CD8-positive, alpha-beta memory T cell (primary cell): ENCODE measurements at regions not wholly inside any gene's neighbourhood (a gene's known extent, or its start where the extent isn't known, plus 50 kb on each side); places are given as distances from the start of the nearest gene placed in this dataset.

Experiments
- CTCF ChIA-PET: fragments of 350-600 bp; sonication (Branson Sonifier 250); formaldehyde crosslinking; loops from one replicate; lab custom pipeline; 2021; ENCODE audit warnings: antibody characterized with exemption; lab: Charles Lee
- POLR2A ChIA-PET: fragments of 350-600 bp; sonication (Branson Sonifier 250); formaldehyde crosslinking; loops from one replicate; lab custom pipeline; 2021; ENCODE audit warnings: antibody characterized with exemption; lab: Charles Lee
- DNase-seq, 5 donors: peaks; one replicate each; pipeline versions ENCODE4 v3.0.0 to v3.0.0-alpha.2; 2020 to 2022; ENCODE audit warnings: mixed read lengths in 1 of 5
- H3K27ac ChIP-seq: one replicate; pipeline ENCODE4 v1.7.0; 2013; ENCODE audit warnings: low read depth, mild to moderate bottlenecking, low read length, moderate library complexity
- H3K27me3 ChIP-seq: 2 replicates; pipeline ENCODE4 v1.7.0; 2013; ENCODE audit warnings: low read length, mild to moderate bottlenecking; ENCODE audit not compliant: insufficient read depth, poor library complexity, severe bottlenecking
- H3K36me3 ChIP-seq: 2 replicates; pipeline ENCODE4 v1.7.0; 2013; ENCODE audit warnings: mild to moderate bottlenecking, low read length, moderate library complexity; ENCODE audit not compliant: insufficient read depth
- H3K4me1 ChIP-seq: 2 replicates; pipeline ENCODE4 v1.7.0; 2013; ENCODE audit warnings: mild to moderate bottlenecking, low read length, moderate library complexity; ENCODE audit not compliant: insufficient read depth
- H3K4me3 ChIP-seq: 2 replicates; pipeline ENCODE4 v1.7.0; 2013; ENCODE audit warnings: mild to moderate bottlenecking, low read length
- H3K9me3 ChIP-seq: 2 replicates; pipeline ENCODE4 v1.7.0; 2013; ENCODE audit warnings: mild to moderate bottlenecking, low read length
- H3K27ac Mint-ChIP-seq, 8 donors: one replicate each; pipeline ENCODE4 v1.8.0; 2020 to 2021; ENCODE audit warnings: mixed read lengths in 8 of 8, mild to moderate bottlenecking in 6 of 8, inconsistent platforms in 3 of 8, moderate library complexity in 3 of 8
- H3K27me3 Mint-ChIP-seq, 2 donors: one replicate each; pipeline ENCODE4 v1.8.0; 2020 to 2021; ENCODE audit warnings: mixed read lengths in 2 of 2, mild to moderate bottlenecking in 1 of 2, moderate library complexity in 1 of 2
- H3K36me3 Mint-ChIP-seq, 3 donors: one replicate each; pipeline ENCODE4 v1.8.0; 2020 to 2021; ENCODE audit warnings: mixed read lengths in 3 of 3, inconsistent platforms in 1 of 3, mild to moderate bottlenecking in 1 of 3
- H3K4me1 Mint-ChIP-seq, 3 donors: one replicate each; pipeline ENCODE4 v1.8.0; 2020 to 2021; ENCODE audit warnings: mixed read lengths in 3 of 3, inconsistent platforms in 1 of 3, mild to moderate bottlenecking in 1 of 3
- H3K4me3 Mint-ChIP-seq, 7 donors: one replicate each; pipeline ENCODE4 v1.8.0; 2020 to 2021; ENCODE audit warnings: mixed read lengths in 7 of 7, mild to moderate bottlenecking in 6 of 7, moderate library complexity in 4 of 7, inconsistent platforms in 2 of 7
- H3K9me3 Mint-ChIP-seq, 5 donors: one replicate each; pipeline ENCODE4 v1.8.0; 2020 to 2022; ENCODE audit warnings: mixed read lengths in 5 of 5, mild to moderate bottlenecking in 3 of 5, moderate library complexity in 2 of 5, inconsistent platforms in 1 of 5

DNA sequence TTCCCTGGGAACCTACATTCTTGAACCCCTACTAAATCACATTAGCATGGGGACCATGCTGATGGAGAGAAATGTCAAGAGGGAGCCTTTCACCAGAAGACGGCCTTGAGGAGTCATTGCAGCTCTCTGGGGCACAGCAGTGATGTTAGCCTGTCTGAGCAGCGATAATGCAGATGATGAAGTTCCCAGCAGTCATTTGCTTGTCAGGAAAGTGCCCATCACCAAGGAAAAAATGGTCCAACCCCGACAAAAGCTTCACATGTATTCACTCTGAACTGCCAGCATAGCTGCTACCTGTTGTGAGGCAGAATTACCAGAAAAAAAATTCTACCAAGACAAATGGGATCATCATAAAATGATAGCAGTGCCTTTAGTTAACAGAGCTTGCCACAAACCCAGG lies 238.4 kb upstream of the UMPS start:
- POLR2A ChIA-PET: no interaction called here
- CTCF ChIA-PET: no interaction called here

DNA sequence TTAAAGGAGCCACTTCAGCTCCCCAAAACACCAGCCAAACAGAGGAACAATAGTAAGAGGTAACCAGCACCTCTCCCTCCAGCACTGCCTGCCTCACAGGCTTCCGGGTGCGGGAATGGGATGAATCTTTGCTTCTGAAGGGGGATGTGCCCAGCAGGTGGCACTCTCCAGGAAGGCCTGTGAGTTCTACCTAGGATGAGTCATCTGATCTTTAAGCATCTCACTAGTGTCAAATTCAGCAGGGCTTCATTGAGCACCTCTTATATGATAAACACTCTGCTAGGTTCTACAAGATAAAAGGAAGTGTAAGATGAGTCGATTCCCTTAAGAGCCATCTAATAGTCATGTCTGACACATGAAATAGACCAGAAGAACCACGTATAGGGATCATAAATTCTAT lies 237.4 kb upstream of the UMPS start:
- H3K36me3 ChIP-seq: no peaks in the 10 kb centered on the region
- Mint-ChIP-seq H3K4me3 (no peak overlapping the region), H3K36me3 (peaks cover 0 to 1% (median 0%) of the 10 kb centered on the region in 3 donors), H3K27me3 (peaks cover 0 to 37% of the 10 kb centered on the region in 2 donors), H3K9me3 (no peaks in the 10 kb centered on the region), H3K4me1 (peaks cover 3 to 12% (median 11%) of the 10 kb centered on the region in 3 donors), H3K27ac (no peak overlapping the region)
- ChIA-PET POLR2A (no interaction called here), CTCF (no interaction called here)
- DNase-seq: no peak
- no peaks in the 10 kb centered on the region for H3K27me3 ChIP-seq
- no peaks in the 10 kb centered on the region for H3K9me3 ChIP-seq
- no peak overlapping the region for H3K27ac ChIP-seq
- H3K4me3 ChIP-seq: no peak overlapping the region
- no peaks in the 10 kb centered on the region for H3K4me1 ChIP-seq

More for the DNA sequence above, 238.4 kb upstream of the UMPS start:
- Mint-ChIP-seq H3K36me3 (peaks cover 0 to 1% (median 0%) of the 10 kb centered on the region in 3 donors), H3K4me3 (no peak overlapping the region), H3K4me1 (peaks cover 3 to 12% (median 11%) of the 10 kb centered on the region in 3 donors), H3K9me3 (no peaks in the 10 kb centered on the region), H3K27me3 (peaks cover 0 to 39% of the 10 kb centered on the region in 2 donors), H3K27ac (no peak overlapping the region)
- Histone ChIP-seq H3K36me3 (no peaks in the 10 kb centered on the region), H3K4me1 (no peaks in the 10 kb centered on the region), H3K9me3 (no peaks in the 10 kb centered on the region), H3K27ac (no peak overlapping the region), H3K27me3 (no peaks in the 10 kb centered on the region), H3K4me3 (no peak overlapping the region)
- no peak for DNase-seq

- no peak for DNase-seq
- POLR2A ChIA-PET: no interaction called here
- no peak overlapping the region for H3K27ac Mint-ChIP-seq
- peaks cover 0 to 8% (median 7%) of the 10 kb centered on the region in 3 donors for H3K4me1 Mint-ChIP-seq
- Histone ChIP-seq H3K36me3 (no peaks in the 10 kb centered on the region), H3K4me3 (no peak overlapping the region), H3K9me3 (no peaks in the 10 kb centered on the region), H3K4me1 (no peaks in the 10 kb centered on the region), H3K27ac (no peak overlapping the region), H3K27me3 (no peaks in the 10 kb centered on the region)
- H3K27me3 Mint-ChIP-seq: peaks cover 1 to 51% of the 10 kb centered on the region in 2 donors
- CTCF ChIA-PET: no interaction called here
- no peak overlapping the region for H3K4me3 Mint-ChIP-seq
- no peaks in the 10 kb centered on the region for H3K36me3 Mint-ChIP-seq
- H3K9me3 Mint-ChIP-seq: no peaks in the 10 kb centered on the region
Measured at GRCh38 chr3:124496061-124496460, 234.2 kb upstream of the UMPS start.

DNA sequence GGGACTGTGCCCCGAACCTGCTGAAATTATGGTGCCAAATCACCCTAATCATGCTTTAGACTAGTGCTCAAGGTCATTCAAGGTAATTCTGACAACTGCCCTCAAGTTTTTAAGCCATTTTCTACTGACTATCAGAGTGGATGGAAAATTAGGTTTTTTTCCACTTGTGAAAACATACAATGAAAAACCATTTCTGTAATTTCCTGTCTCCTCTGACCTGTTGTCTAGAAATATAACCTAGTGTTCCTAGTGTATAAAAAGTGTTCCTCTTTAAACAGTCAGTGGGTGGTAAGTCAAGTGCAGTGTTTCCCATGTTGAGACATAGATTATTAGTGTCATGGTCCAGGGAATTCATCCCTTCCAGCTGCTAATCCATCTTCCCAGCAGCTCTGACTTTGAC lies 232.8 kb upstream of the UMPS start:
- no peaks in the 10 kb centered on the region for H3K4me1 ChIP-seq
- DNase-seq: no peak
- no peaks in the 10 kb centered on the region for H3K36me3 ChIP-seq
- Mint-ChIP-seq H3K9me3 (no peaks in the 10 kb centered on the region), H3K36me3 (no peaks in the 10 kb centered on the region), H3K27ac (no peak overlapping the region), H3K27me3 (peaks cover 9 to 56% of the 10 kb centered on the region in 2 donors), H3K4me1 (no peaks in the 10 kb centered on the region), H3K4me3 (no peak overlapping the region)
- ChIA-PET POLR2A (no interaction called here), CTCF (no interaction called here)
- H3K4me3 ChIP-seq: no peak overlapping the region
- no peaks in the 10 kb centered on the region for H3K27me3 ChIP-seq
- no peaks in the 10 kb centered on the region for H3K9me3 ChIP-seq
- H3K27ac ChIP-seq: no peak overlapping the region

DNA sequence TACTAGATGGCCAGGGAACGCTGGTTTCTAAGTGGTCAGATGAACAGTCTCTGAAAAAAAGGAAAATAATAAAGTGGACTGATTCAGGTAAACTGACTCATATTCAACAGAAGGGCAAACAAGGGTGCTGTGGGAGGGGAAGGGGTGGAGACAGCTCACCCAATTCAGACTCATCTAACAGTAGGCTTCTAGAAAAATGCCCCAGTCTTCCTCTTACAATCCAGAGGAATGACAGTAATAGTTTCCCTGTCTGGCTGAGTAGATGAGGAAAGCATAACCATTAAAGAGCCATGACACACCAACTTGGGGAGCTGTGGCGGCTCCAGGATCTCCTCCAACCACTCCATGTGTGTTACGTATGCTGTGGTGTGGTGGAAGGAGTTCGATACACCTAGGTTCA lies 231.4 kb upstream of the UMPS start:
- no peaks in the 10 kb centered on the region for H3K9me3 ChIP-seq
- peaks cover 9 to 63% of the 10 kb centered on the region in 2 donors for H3K27me3 Mint-ChIP-seq
- H3K9me3 Mint-ChIP-seq: no peaks in the 10 kb centered on the region
- H3K27me3 ChIP-seq: no peaks in the 10 kb centered on the region
- no peaks in the 10 kb centered on the region for H3K36me3 ChIP-seq
- H3K4me1 ChIP-seq: no peaks in the 10 kb centered on the region
- H3K4me3 Mint-ChIP-seq: no peak overlapping the region
- DNase-seq: no peak
- H3K27ac Mint-ChIP-seq: no peak overlapping the region
- CTCF ChIA-PET: no interaction called here
- H3K36me3 Mint-ChIP-seq: no peaks in the 10 kb centered on the region
- POLR2A ChIA-PET: no interaction called here
- no peaks in the 10 kb centered on the region for H3K4me1 Mint-ChIP-seq
- H3K4me3 ChIP-seq: no peak overlapping the region
- H3K27ac ChIP-seq: no peak overlapping the region

DNA sequence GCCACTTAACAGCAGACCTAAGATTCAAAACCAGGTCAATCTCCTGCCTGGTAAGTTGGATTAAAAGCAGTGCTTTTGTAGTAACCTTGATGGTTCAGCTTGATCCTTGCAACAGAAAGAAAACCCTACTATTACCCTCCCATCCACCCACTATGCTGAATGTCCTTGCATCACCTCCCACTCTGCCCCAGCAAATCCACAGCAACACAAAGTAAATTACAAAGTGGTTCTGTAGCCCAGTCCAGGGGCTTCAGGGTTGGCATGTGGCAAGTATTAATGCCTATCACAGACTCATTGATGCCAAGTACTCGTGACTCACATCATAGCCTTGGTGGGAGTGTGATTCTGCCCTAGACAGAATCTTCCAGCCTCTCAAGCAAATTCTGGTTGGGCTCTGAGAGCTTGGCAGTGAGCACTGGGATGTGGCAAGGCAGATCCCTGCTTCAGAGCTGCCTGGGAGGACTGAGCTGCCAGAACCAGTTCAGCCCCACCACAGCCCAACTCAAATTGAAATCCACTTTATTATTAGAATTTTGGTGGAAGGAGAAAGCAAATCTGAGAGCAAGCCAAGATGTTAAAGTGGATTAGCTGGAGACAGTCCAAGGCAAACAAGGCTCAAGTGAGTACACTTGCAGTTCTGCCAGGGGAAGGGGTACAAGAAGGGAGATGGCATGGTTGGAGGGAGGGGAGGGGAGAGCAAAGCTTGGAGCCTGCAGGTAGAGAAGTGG lies 225.8 kb upstream of the UMPS start:
- H3K4me3 Mint-ChIP-seq: no peak overlapping the region
- Histone ChIP-seq H3K27ac (no peak overlapping the region), H3K27me3 (no peaks in the 10 kb centered on the region), H3K4me3 (no peak overlapping the region), H3K4me1 (no peaks in the 10 kb centered on the region), H3K36me3 (no peaks in the 10 kb centered on the region), H3K9me3 (no peaks in the 10 kb centered on the region)
- ChIA-PET POLR2A (no interaction called here), CTCF (no interaction called here)
- no peaks in the 10 kb centered on the region for H3K9me3 Mint-ChIP-seq
- H3K27ac Mint-ChIP-seq: no peak overlapping the region
- no peaks in the 10 kb centered on the region for H3K4me1 Mint-ChIP-seq
- no peak for DNase-seq
- no peaks in the 10 kb centered on the region for H3K36me3 Mint-ChIP-seq
- H3K27me3 Mint-ChIP-seq: peaks cover 9 to 44% of the 10 kb centered on the region in 2 donors

GRCh38 chr3:124509884-124510283 lies 220.4 kb upstream of the UMPS start:
- ChIA-PET POLR2A (no interaction called here), CTCF (no interaction called here)
- Mint-ChIP-seq H3K9me3 (peaks cover 0 to 3% (median 0%) of the 10 kb centered on the region in 5 donors), H3K27ac (peak overlapping the region in 1 of 8 donors; percentile 73), H3K36me3 (no peaks in the 10 kb centered on the region), H3K4me3 (no peak overlapping the region), H3K27me3 (peaks cover 11 to 20% of the 10 kb centered on the region in 2 donors), H3K4me1 (no peaks in the 10 kb centered on the region)
- Histone ChIP-seq H3K27me3 (no peaks in the 10 kb centered on the region), H3K9me3 (no peaks in the 10 kb centered on the region), H3K36me3 (no peaks in the 10 kb centered on the region), H3K27ac (no peak overlapping the region), H3K4me3 (no peak overlapping the region), H3K4me1 (no peaks in the 10 kb centered on the region)
- no peak for DNase-seq

- no peaks in the 10 kb centered on the region for H3K4me1 Mint-ChIP-seq
- H3K4me3 Mint-ChIP-seq: no peak overlapping the region
- ChIA-PET POLR2A (no interaction called here), CTCF (no interaction called here)
- H3K4me3 ChIP-seq: no peak overlapping the region
- no peaks in the 10 kb centered on the region for H3K36me3 Mint-ChIP-seq
- H3K36me3 ChIP-seq: no peaks in the 10 kb centered on the region
- H3K9me3 Mint-ChIP-seq: peaks cover 0 to 3% (median 0%) of the 10 kb centered on the region in 5 donors
- H3K27ac Mint-ChIP-seq: peak overlapping the region in 1 of 8 donors; percentile 73
- no peaks in the 10 kb centered on the region for H3K4me1 ChIP-seq
- DNase-seq: no peak
- H3K9me3 ChIP-seq: no peaks in the 10 kb centered on the region
- no peaks in the 10 kb centered on the region for H3K27me3 ChIP-seq
- H3K27me3 Mint-ChIP-seq: peaks cover 11 to 19% of the 10 kb centered on the region in 2 donors
- no peak overlapping the region for H3K27ac ChIP-seq
Measured at GRCh38 chr3:124510290-124510689, 220.0 kb upstream of the UMPS start.
